ENCODE measurements at regions not wholly inside any gene's neighbourhood (a gene's known extent, or its start where the extent isn't known, plus 50 kb on each side); places are given as distances from the start of the nearest gene placed in this dataset.

DNA sequence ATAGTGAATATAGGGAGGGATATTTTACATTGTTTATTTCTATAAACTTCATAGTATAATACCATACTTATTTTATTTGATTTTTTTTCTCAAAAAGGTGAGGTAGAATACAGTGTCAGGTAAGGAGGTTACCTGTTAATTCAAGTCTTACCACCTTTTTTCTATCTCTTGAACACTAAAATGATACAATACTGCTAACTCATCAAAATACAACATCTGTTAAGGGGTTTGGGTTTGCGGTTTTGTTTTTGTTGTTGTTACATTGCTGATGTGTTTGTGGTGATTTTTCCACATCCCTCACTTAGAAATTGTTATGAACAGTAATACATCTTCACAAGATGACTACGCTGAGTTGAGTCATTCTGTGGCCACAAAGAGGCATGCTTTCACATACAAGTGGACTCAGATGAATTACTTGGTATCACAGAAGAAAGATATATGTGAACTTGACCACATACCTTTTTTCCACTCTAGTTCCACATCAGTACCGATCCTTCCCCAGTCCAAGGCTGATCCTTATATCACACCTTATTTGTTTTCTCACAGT lies 139.4 kb upstream of the ID4 start:
- Histone ChIP-seq H3K27ac (no peak overlapping the region), H3K36me3 (ENCODE audit: low read depth) (no peaks in the 10 kb centered on the region), H3K27me3 (ENCODE audit: insufficient read depth, low read depth) (no peaks in the 10 kb centered on the region), H2AFZ (no peak overlapping the region), H3K9me3 (ENCODE audit: insufficient read depth, low read depth) (no peaks in the 10 kb centered on the region), H3F3A (ENCODE audit: insufficient read depth, low read depth) (no peaks in the 10 kb centered on the region), H3K79me2 (ENCODE audit: low read depth) (no peaks in the 10 kb centered on the region), H3K4me1 (replicated peaks; ENCODE audit: insufficient read depth) (no peaks in the 10 kb centered on the region), H4K20me1 (ENCODE audit: insufficient read depth) (no peaks in the 10 kb centered on the region), H3K4me2 (no peak overlapping the region), H3K4me3 (no peak overlapping the region), H3K9me2 (ENCODE audit: insufficient read depth) (no peaks in the 10 kb centered on the region)
- no peak for DNase-seq
- ChIA-PET CTCF (no interaction called here), POLR2A (ENCODE audit: unreplicated experiment) (no interaction called here)
- BruUV-seq (replicated peaks), result no TSS peak
- intact Hi-C loops (cut with micrococcal nuclease; ENCODE audit: unreplicated experiment), result no loop called here
- TF ChIP-seq EZH2 (IDR thresholded peaks at IDR 0.05; ENCODE audit: low read depth), result no peak
- TF ChIP-seq, protein P1, sequence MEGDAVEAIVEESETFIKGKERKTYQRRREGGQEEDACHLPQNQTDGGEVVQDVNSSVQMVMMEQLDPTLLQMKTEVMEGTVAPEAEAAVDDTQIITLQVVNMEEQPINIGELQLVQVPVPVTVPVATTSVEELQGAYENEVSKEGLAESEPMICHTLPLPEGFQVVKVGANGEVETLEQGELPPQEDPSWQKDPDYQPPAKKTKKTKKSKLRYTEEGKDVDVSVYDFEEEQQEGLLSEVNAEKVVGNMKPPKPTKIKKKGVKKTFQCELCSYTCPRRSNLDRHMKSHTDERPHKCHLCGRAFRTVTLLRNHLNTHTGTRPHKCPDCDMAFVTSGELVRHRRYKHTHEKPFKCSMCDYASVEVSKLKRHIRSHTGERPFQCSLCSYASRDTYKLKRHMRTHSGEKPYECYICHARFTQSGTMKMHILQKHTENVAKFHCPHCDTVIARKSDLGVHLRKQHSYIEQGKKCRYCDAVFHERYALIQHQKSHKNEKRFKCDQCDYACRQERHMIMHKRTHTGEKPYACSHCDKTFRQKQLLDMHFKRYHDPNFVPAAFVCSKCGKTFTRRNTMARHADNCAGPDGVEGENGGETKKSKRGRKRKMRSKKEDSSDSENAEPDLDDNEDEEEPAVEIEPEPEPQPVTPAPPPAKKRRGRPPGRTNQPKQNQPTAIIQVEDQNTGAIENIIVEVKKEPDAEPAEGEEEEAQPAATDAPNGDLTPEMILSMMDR (conservative IDR thresholded peaks at IDR 0.05), result no peak

- CTCF ChIA-PET, result no interaction called here
- no peaks in the 10 kb centered on the region for H3F3A ChIP-seq (ENCODE audit: insufficient read depth, low read depth)
- H3K79me2 ChIP-seq (ENCODE audit: low read depth), result no peaks in the 10 kb centered on the region
- no peak overlapping the region for H3K4me2 ChIP-seq
- no peaks in the 10 kb centered on the region for H4K20me1 ChIP-seq (ENCODE audit: insufficient read depth)
- no peak for DNase-seq
- no peak for TF ChIP-seq EZH2 (IDR thresholded peaks at IDR 0.05; ENCODE audit: low read depth)
- TF ChIP-seq, protein P1 (conservative IDR thresholded peaks at IDR 0.05), result no peak
- H3K27ac ChIP-seq, result no peak overlapping the region
- BruUV-seq (replicated peaks), result no TSS peak
- POLR2A ChIA-PET (ENCODE audit: unreplicated experiment), result no interaction called here
- no peaks in the 10 kb centered on the region for H3K27me3 ChIP-seq (ENCODE audit: insufficient read depth, low read depth)
- no peaks in the 10 kb centered on the region for H3K9me2 ChIP-seq (ENCODE audit: insufficient read depth)
- no peaks in the 10 kb centered on the region for H3K36me3 ChIP-seq (ENCODE audit: low read depth)
- no peak overlapping the region for H3K4me3 ChIP-seq
- no peaks in the 10 kb centered on the region for H3K9me3 ChIP-seq (ENCODE audit: insufficient read depth, low read depth)
- H2AFZ ChIP-seq, result no peak overlapping the region
- H3K4me1 ChIP-seq (replicated peaks; ENCODE audit: insufficient read depth), result no peaks in the 10 kb centered on the region
- intact Hi-C loops (cut with micrococcal nuclease; ENCODE audit: unreplicated experiment), result no loop called here
These were observed 137.2 kb upstream of the ID4 start for GRCh38 chr6:19699932-19700331.

- Histone ChIP-seq H3K36me3 (ENCODE audit: low read depth) (no peaks in the 10 kb centered on the region), H3K27ac (no peak overlapping the region), H3K9me2 (ENCODE audit: insufficient read depth) (no peaks in the 10 kb centered on the region), H3K4me3 (no peak overlapping the region), H4K20me1 (ENCODE audit: insufficient read depth) (no peaks in the 10 kb centered on the region), H2AFZ (no peak overlapping the region), H3K27me3 (ENCODE audit: insufficient read depth, low read depth) (no peaks in the 10 kb centered on the region), H3K9me3 (ENCODE audit: insufficient read depth, low read depth) (no peaks in the 10 kb centered on the region), H3F3A (ENCODE audit: insufficient read depth, low read depth) (no peaks in the 10 kb centered on the region), H3K4me2 (no peak overlapping the region), H3K79me2 (ENCODE audit: low read depth) (no peaks in the 10 kb centered on the region), H3K4me1 (replicated peaks; ENCODE audit: insufficient read depth) (no peaks in the 10 kb centered on the region)
- TF ChIP-seq EZH2 (IDR thresholded peaks at IDR 0.05; ENCODE audit: low read depth), result no peak
- TF ChIP-seq, protein P1 (conservative IDR thresholded peaks at IDR 0.05), result no peak
- BruUV-seq (replicated peaks), result no TSS peak
- ChIA-PET CTCF (no interaction called here), POLR2A (ENCODE audit: unreplicated experiment) (no interaction called here)
- intact Hi-C loops (cut with micrococcal nuclease; ENCODE audit: unreplicated experiment), result no loop called here
- no peak for DNase-seq
These were observed 131.6 kb upstream of the ID4 start for GRCh38 chr6:19705606-19706005.

Data from PC-9 (cell line).